GM12878 (cell line): ENCODE measurements at regions not wholly inside any gene's neighbourhood (a gene's known extent, or its start where the extent isn't known, plus 50 kb on each side); places are given as distances from the start of the nearest gene placed in this dataset.

ENCODE experiments used
- ATAC-seq: fragments of 200-7000 bp; cut with Tn5 transposase; 3 replicates; pipeline ENCODE4 v1.9.1; 2020; ENCODE audit warnings: mild to moderate bottlenecking, moderate library complexity
- BruUV-seq: library from RNA; stranded (reverse); fragments of 400-500 nt; replicated peaks from 2 replicates; lab custom pipeline; 2021; lab: Mats Ljungman, UMichigan
- CTCF ChIA-PET: fragments of 300-600 bp; sonication (Branson Sonifier 250); formaldehyde crosslinking; extraction: SDS; loops from one replicate; lab custom pipeline; 2021; ENCODE audit warnings: inconsistent platforms; lab: Yijun Ruan, JAX
- POLR2A ChIA-PET: fragments of 350-600 bp; formaldehyde crosslinking; extraction: SDS; loops from one replicate; lab custom pipeline; 2021; ENCODE audit warnings: inconsistent platforms; lab: Charles Lee
- RAD21 ChIA-PET: fragments of 300-600 bp; sonication (Branson Sonifier 250); formaldehyde crosslinking; loops from one replicate; lab custom pipeline; 2023; ENCODE audit warnings: antibody characterized with exemption; ENCODE audit not compliant: unreplicated experiment; lab: Charles Lee
- SMC1A ChIA-PET: fragments of 300-600 bp; sonication (Branson Sonifier 250); formaldehyde crosslinking; loops from one replicate; lab custom pipeline; 2023; ENCODE audit not compliant: unreplicated experiment, uncharacterized antibody; lab: Charles Lee
- DNase-seq: peaks from one replicate; pipeline ENCODE4 v3.0.0-alpha.2; 2011; ENCODE audit warnings: low read depth, low spot score
- FAIRE-seq: peaks from 3 replicates; lab custom pipeline; 2011; peaks lifted over from hg19 to GRCh38; lab: Jason Lieb, UNC
- H2AFZ ChIP-seq: 2 replicates; pipeline ENCODE4 v1.6.0; 2011; ENCODE audit warnings: low read depth, low read length, control low read depth; ENCODE audit not compliant: control insufficient read depth
- H3K27ac ChIP-seq: 2 replicates; pipeline ENCODE4 v1.5.1; 2011; ENCODE audit warnings: control low read depth; ENCODE audit not compliant: control insufficient read depth, insufficient read depth
- H3K27me3 ChIP-seq, 2 experiments: replicated peaks in 1 of 2; 2 replicates each; pipeline versions ENCODE4 v1.6.0 to v1.6.1; 2011; ENCODE audit warnings: low read length in 1 of 2; ENCODE audit not compliant: control insufficient read depth in 2 of 2, insufficient read depth in 2 of 2
- H3K36me3 ChIP-seq, 2 experiments: 2 replicates each; pipeline ENCODE4 v1.5.1; 2011; ENCODE audit warnings: low read length in 1 of 2; ENCODE audit not compliant: control insufficient read depth in 2 of 2, insufficient read depth in 2 of 2
- H3K4me1 ChIP-seq: 2 replicates; pipeline ENCODE4 v1.6.1; 2011; ENCODE audit warnings: mild to moderate bottlenecking, low read length, moderate library complexity, mixed read lengths; ENCODE audit not compliant: control insufficient read depth, insufficient read depth
- H3K4me2 ChIP-seq: 2 replicates; pipeline ENCODE4 v1.6.0; 2011; ENCODE audit warnings: control low read depth; ENCODE audit not compliant: control insufficient read depth, insufficient read depth
- H3K4me3 ChIP-seq: fragments of 200-600 bp; sonication (generic); 2 replicates; pipeline ENCODE4 v1.5.1; 2016
- H3K79me2 ChIP-seq: 2 replicates; pipeline ENCODE4 v1.6.0; 2011; ENCODE audit warnings: low read length; ENCODE audit not compliant: control insufficient read depth, insufficient read depth
- H3K9ac ChIP-seq: 2 replicates; pipeline ENCODE4 v1.8.0; 2011; ENCODE audit warnings: low read length, control low read depth, mixed read lengths; ENCODE audit not compliant: control insufficient read depth, insufficient read depth
- H3K9me3 ChIP-seq: replicated peaks from 3 replicates; pipeline ENCODE4 v1.5.1; 2011; ENCODE audit warnings: mild to moderate bottlenecking, low read length; ENCODE audit not compliant: control insufficient read depth, insufficient read depth
- H4K20me1 ChIP-seq: 2 replicates; pipeline ENCODE4 v1.6.0; 2011; ENCODE audit not compliant: control insufficient read depth, insufficient read depth
- IRF3 ChIP-seq: fragments of 450-650 bp; IDR thresholded peaks from 2 replicates; pipeline ENCODE4 v1.6.1; 2014; ENCODE audit warnings: mild to moderate bottlenecking
- MXI1 ChIP-seq: fragments of 150-350 bp; IDR thresholded peaks from 2 replicates; pipeline ENCODE4 v1.6.1; 2011; ENCODE audit warnings: low read depth, mild to moderate bottlenecking, inconsistent platforms, low read length, improper control_type of control experiment
- NRF1 ChIP-seq: conservative IDR thresholded peaks from 2 replicates; pipeline ENCODE4 v1.6.1; 2011; ENCODE audit warnings: mild to moderate bottlenecking, low read depth, low read length, improper control_type of control experiment
- RB1 ChIP-seq: fragments of 450-650 bp; formaldehyde crosslinking; IDR thresholded peaks from 2 replicates; pipeline ENCODE4 v1.6.1; 2017; ENCODE audit warnings: mild to moderate bottlenecking, borderline replicate concordance
- RCOR1 ChIP-seq: conservative IDR thresholded peaks from 2 replicates; pipeline ENCODE4 v1.6.1; 2012; ENCODE audit warnings: low read depth, low read length, improper control_type of control experiment
- RUNX3 ChIP-seq: IDR thresholded peaks from 2 replicates; pipeline ENCODE4 v1.6.1; 2012; ENCODE audit warnings: low read length, inconsistent platforms
- SMAD5 ChIP-seq: IDR thresholded peaks from 2 replicates; pipeline ENCODE4 v1.6.1; 2016; ENCODE audit warnings: antibody characterized with exemption, low read depth
- WGBS: methylation state at CpG from one replicate; pipeline ENCODE4 v1.1.6; 2016; ENCODE audit warnings: low lambda C conversion rate; ENCODE audit not compliant: insufficient replicate concordance, insufficient coverage; ENCODE audit errors: missing lambda C conversion rate; 5-methylcytosine and 5-hydroxymethylcytosine counted together
- in situ Hi-C: fragments of 300-500 bp; cut with MboI; formaldehyde crosslinking; loops from 9 replicates; pipeline ENCODE4 v1.14.3; 2018; ENCODE audit warnings: mixed read lengths
- intact Hi-C: fragments of 100-400 bp; cut with micrococcal nuclease; formaldehyde crosslinking; loops from one replicate; pipeline ENCODE4 v1.14.2; 2022; ENCODE audit not compliant: unreplicated experiment
- TF ChIP-seq, protein P1 (sequence below): fragments of 450-650 bp; IDR thresholded peaks from 2 replicates; pipeline ENCODE4 v1.6.1; 2017; ENCODE audit warnings: borderline replicate concordance

GRCh38 chr16:17638134-17638533, 167.4 kb upstream of the XYLT1 start:
- RAD21 ChIA-PET = no interaction called here
- TF ChIP-seq SMAD5 (no peak), NRF1 (no peak), RCOR1 (no peak), IRF3 (no peak), RUNX3 (no peak), MXI1 (no peak), RB1 (no peak)
- TF ChIP-seq, protein P1, sequence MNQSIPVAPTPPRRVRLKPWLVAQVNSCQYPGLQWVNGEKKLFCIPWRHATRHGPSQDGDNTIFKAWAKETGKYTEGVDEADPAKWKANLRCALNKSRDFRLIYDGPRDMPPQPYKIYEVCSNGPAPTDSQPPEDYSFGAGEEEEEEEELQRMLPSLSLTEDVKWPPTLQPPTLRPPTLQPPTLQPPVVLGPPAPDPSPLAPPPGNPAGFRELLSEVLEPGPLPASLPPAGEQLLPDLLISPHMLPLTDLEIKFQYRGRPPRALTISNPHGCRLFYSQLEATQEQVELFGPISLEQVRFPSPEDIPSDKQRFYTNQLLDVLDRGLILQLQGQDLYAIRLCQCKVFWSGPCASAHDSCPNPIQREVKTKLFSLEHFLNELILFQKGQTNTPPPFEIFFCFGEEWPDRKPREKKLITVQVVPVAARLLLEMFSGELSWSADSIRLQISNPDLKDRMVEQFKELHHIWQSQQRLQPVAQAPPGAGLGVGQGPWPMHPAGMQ = no peak
- TF ChIP-seq, all 136 proteins: peak for 0
- 8% methylated on average over 8 of the region's 8 CpGs for WGBS
- Histone ChIP-seq H2AFZ (no peak overlapping the region), H3K9me3 (no peaks in the 10 kb centered on the region; the same call in 2 of the 3 replicates), H3K4me3 (no peak overlapping the region), H3K4me1 (no peaks in the 10 kb centered on the region), H4K20me1 (no peaks in the 10 kb centered on the region), H3K36me3 (no peaks in the 10 kb centered on the region), H3K79me2 (no peaks in the 10 kb centered on the region), H3K4me2 (no peak overlapping the region), H3K27ac (no peak overlapping the region), H3K9ac (no peak overlapping the region), H3K27me3 (no peaks in the 10 kb centered on the region; a peak in 1 of 4 replicates)
- no TSS peak for BruUV-seq
- intact Hi-C loops (no loop called here), in situ Hi-C loops (no loop called here)
- POLR2A ChIA-PET = interaction anchor here (0.6 kb wide), 1 partner anchor 213 kb away, joined by 4 read pairs; no protein-coding TSS in a partner anchor
- FAIRE-seq = no peak
- CTCF ChIA-PET = no interaction called here
- DNase-seq = no peak
- SMC1A ChIA-PET = no interaction called here
- no peak for ATAC-seq
